H9 (cell line): ENCODE measurements at regions not wholly inside any gene's neighbourhood (a gene's known extent, or its start where the extent isn't known, plus 50 kb on each side); places are given as distances from the start of the nearest gene placed in this dataset.

Experiments
- DNase-seq: peaks from one replicate; pipeline ENCODE4 v3.0.0-alpha.2; 2017
- H2AFZ ChIP-seq: one replicate; pipeline ENCODE4 v1.6.1; 2013; ENCODE audit warnings: mild to moderate bottlenecking, low read length, control low read depth, moderate library complexity
- H2AK5ac ChIP-seq: 2 replicates; pipeline ENCODE4 v1.6.1; 2013; ENCODE audit warnings: low read length, control low read depth, mixed read lengths; ENCODE audit not compliant: insufficient read length
- H2BK120ac ChIP-seq: one replicate; pipeline ENCODE4 v1.6.1; 2013; ENCODE audit warnings: low read depth, mild to moderate bottlenecking, low read length, control low read depth, inconsistent platforms; ENCODE audit not compliant: poor library complexity, severe bottlenecking
- H2BK12ac ChIP-seq: 2 replicates; pipeline ENCODE4 v1.6.1; 2013; ENCODE audit warnings: low read length, control low read depth, mixed read lengths, low read depth; ENCODE audit not compliant: insufficient read length
- H2BK15ac ChIP-seq: 2 replicates; pipeline ENCODE4 v1.6.1; 2013; ENCODE audit warnings: low read depth, low read length, control low read depth
- H2BK20ac ChIP-seq: one replicate; pipeline ENCODE4 v1.6.1; 2013; ENCODE audit warnings: low read depth, mild to moderate bottlenecking, low read length, control low read depth, inconsistent platforms; ENCODE audit not compliant: poor library complexity, severe bottlenecking
- H2BK5ac ChIP-seq: 2 replicates; pipeline ENCODE4 v1.6.1; 2013; ENCODE audit warnings: low read length, control low read depth, mixed read lengths; ENCODE audit not compliant: insufficient read length
- H3K14ac ChIP-seq: 2 replicates; pipeline ENCODE4 v1.6.1; 2013; ENCODE audit warnings: low read length, control low read depth; ENCODE audit not compliant: insufficient read depth
- H3K18ac ChIP-seq: 2 replicates; pipeline ENCODE4 v1.6.1; 2013; ENCODE audit warnings: low read depth, mild to moderate bottlenecking, mixed read lengths, low read length, control low read depth; ENCODE audit not compliant: insufficient read length
- H3K23ac ChIP-seq: 2 replicates; pipeline ENCODE4 v1.6.1; 2013; ENCODE audit warnings: low read length, control low read depth, mixed read lengths, low read depth; ENCODE audit not compliant: insufficient read length
- H3K23me2 ChIP-seq: 2 replicates; pipeline ENCODE4 v1.6.1; 2013; ENCODE audit warnings: low read depth, mild to moderate bottlenecking, mixed read lengths, low read length, control low read depth; ENCODE audit not compliant: insufficient read length, poor library complexity, severe bottlenecking
- H3K27ac ChIP-seq: 2 replicates; pipeline ENCODE4 v1.5.1; 2013; ENCODE audit warnings: low read length, control low read depth, mixed read lengths, low read depth; ENCODE audit not compliant: insufficient read length
- H3K27me3 ChIP-seq: 2 replicates; pipeline ENCODE4 v1.6.1; 2013; ENCODE audit warnings: low read length, control low read depth, inconsistent platforms; ENCODE audit not compliant: insufficient read depth
- H3K4ac ChIP-seq: 2 replicates; pipeline ENCODE4 v1.6.1; 2013; ENCODE audit warnings: low read depth, mild to moderate bottlenecking, control low read depth, inconsistent platforms, low read length, moderate library complexity
- H3K4me1 ChIP-seq: 2 replicates; pipeline ENCODE4 v1.6.1; 2013; ENCODE audit warnings: low read length, control low read depth, inconsistent platforms; ENCODE audit not compliant: insufficient read depth
- H3K4me2 ChIP-seq: 2 replicates; pipeline ENCODE4 v1.6.1; 2013; ENCODE audit warnings: low read length, control low read depth, mixed read lengths; ENCODE audit not compliant: insufficient read length, insufficient read depth
- H3K56ac ChIP-seq: 2 replicates; pipeline ENCODE4 v1.6.1; 2013; ENCODE audit warnings: low read depth, mild to moderate bottlenecking, mixed read lengths, low read length, control low read depth; ENCODE audit not compliant: insufficient read length
- H3K79me1 ChIP-seq: 2 replicates; pipeline ENCODE4 v1.6.1; 2013; ENCODE audit warnings: low read depth, mild to moderate bottlenecking, moderate library complexity, low read length, control low read depth, inconsistent platforms; ENCODE audit not compliant: insufficient read depth, poor library complexity, severe bottlenecking
- H3K79me2 ChIP-seq: 2 replicates; pipeline ENCODE4 v1.6.1; 2013; ENCODE audit warnings: low read length, control low read depth, inconsistent platforms; ENCODE audit not compliant: insufficient read depth
- H3K9ac ChIP-seq: 2 replicates; pipeline ENCODE4 v1.6.1; 2013; ENCODE audit warnings: low read length, control low read depth, mixed read lengths; ENCODE audit not compliant: insufficient read length; ENCODE audit errors: extremely low read depth
- H3K9me3 ChIP-seq: one replicate; pipeline ENCODE4 v1.6.1; 2013; ENCODE audit warnings: low read depth, low read length, inconsistent platforms; ENCODE audit not compliant: control insufficient read depth
- H3T11ph ChIP-seq: one replicate; pipeline ENCODE4 v1.6.1; 2013; ENCODE audit warnings: mild to moderate bottlenecking, low read length, control low read depth, inconsistent platforms
- H4K20me1 ChIP-seq: one replicate; pipeline ENCODE4 v1.6.1; 2013; ENCODE audit not compliant: control insufficient read depth, insufficient read length, insufficient read depth
- H4K5ac ChIP-seq: 2 replicates; pipeline ENCODE4 v1.6.1; 2013; ENCODE audit warnings: low read depth, mild to moderate bottlenecking, mixed read lengths, low read length, control low read depth; ENCODE audit not compliant: insufficient read length
- H4K8ac ChIP-seq: replicated peaks from 2 replicates; pipeline ENCODE4 v1.6.1; 2013; ENCODE audit warnings: low read length, control low read depth, mixed read lengths, low read depth; ENCODE audit not compliant: insufficient read length
- H4K91ac ChIP-seq: 2 replicates; pipeline ENCODE4 v1.6.1; 2013; ENCODE audit warnings: low read depth, mild to moderate bottlenecking, moderate library complexity, mixed read lengths, low read length, control low read depth; ENCODE audit not compliant: insufficient read length
- H3K27ac Mint-ChIP-seq, 3 experiments: 2 replicates in 2 of 3; 3 replicates in 1 of 3; pipeline ENCODE4 v1.8.0; 2020 to 2021; ENCODE audit warnings: mixed read lengths in 3 of 3, mild to moderate bottlenecking in 1 of 3, moderate library complexity in 1 of 3
- H3K27me3 Mint-ChIP-seq: 2 replicates; pipeline ENCODE4 v1.8.0; 2021; ENCODE audit warnings: low read depth, mild to moderate bottlenecking, moderate library complexity, mixed read lengths
- H3K36me3 Mint-ChIP-seq, 3 experiments: 2 replicates in 2 of 3; 3 replicates in 1 of 3; pipeline ENCODE4 v1.8.0; 2020 to 2021; ENCODE audit warnings: low read depth in 3 of 3, mixed read lengths in 3 of 3; ENCODE audit not compliant: insufficient read depth in 1 of 3
- H3K4me1 Mint-ChIP-seq, 2 experiments: 2 replicates each; pipeline ENCODE4 v1.8.0; 2020; ENCODE audit warnings: mixed read lengths in 2 of 2
- H3K4me3 Mint-ChIP-seq, 2 experiments: 2 replicates in 1 of 2; 3 replicates in 1 of 2; pipeline ENCODE4 v1.8.0; 2020 to 2021; ENCODE audit warnings: mild to moderate bottlenecking in 2 of 2, mixed read lengths in 2 of 2, moderate library complexity in 1 of 2
- H3K9me3 Mint-ChIP-seq, 2 experiments: 2 replicates in 1 of 2; 3 replicates in 1 of 2; pipeline ENCODE4 v1.8.0; 2020; ENCODE audit warnings: mild to moderate bottlenecking in 2 of 2, mixed read lengths in 2 of 2, moderate library complexity in 1 of 2
- CTCF ChIP-seq: fragments of 200-600 bp; sonication (generic); conservative IDR thresholded peaks from 3 replicates; pipeline ENCODE4 v1.8.0; 2021; ENCODE audit warnings: antibody characterized with exemption, mild to moderate bottlenecking
- WGBS: extraction: QIAGEN DNeasy Blood & Tissue Kit; methylation state at CpG from one replicate; pipeline ENCODE4 v1.1.7; 2013; ENCODE audit warnings: missing lambda C conversion rate, low lambda C conversion rate, mixed read lengths; ENCODE audit not compliant: insufficient read length; ENCODE audit errors: extremely low coverage; 5-methylcytosine and 5-hydroxymethylcytosine counted together

- no CpG with 5 or more reads among the region's 6 CpGs for WGBS
- Histone ChIP-seq H4K20me1 (no peaks in the 10 kb centered on the region), H3K79me1 (no peaks in the 10 kb centered on the region), H2BK15ac (no peak overlapping the region), H4K91ac (no peak overlapping the region), H3K9ac (no peak overlapping the region), H3T11ph (no peak overlapping the region), H2BK5ac (no peak overlapping the region), H3K27ac (no peak overlapping the region), H3K4me1 (no peaks in the 10 kb centered on the region), H4K8ac (no peak overlapping the region), H2AK5ac (no peak overlapping the region), H3K9me3 (no peaks in the 10 kb centered on the region), H3K56ac (no peak overlapping the region), H3K23me2 (no peaks in the 10 kb centered on the region), H3K4ac (no peak overlapping the region), H3K23ac (no peak overlapping the region), H3K27me3 (no peaks in the 10 kb centered on the region), H2BK12ac (no peak overlapping the region), H2AFZ (no peak overlapping the region), H3K79me2 (no peaks in the 10 kb centered on the region), H3K4me2 (no peak overlapping the region), H4K5ac (no peak overlapping the region), H3K18ac (no peak overlapping the region), H2BK120ac (no peak overlapping the region), H2BK20ac (no peak overlapping the region), H3K14ac (no peak overlapping the region)
- Mint-ChIP-seq H3K4me3 (no peak overlapping the region), H3K9me3 (no peaks in the 10 kb centered on the region), H3K4me1 (no peaks in the 10 kb centered on the region), H3K27ac (no peak overlapping the region), H3K36me3 (no peaks in the 10 kb centered on the region), H3K27me3 (no peaks in the 10 kb centered on the region)
- DNase-seq = no peak
- no peak for TF ChIP-seq CTCF
Measured at GRCh38 chr3:65246561-65246960, 558.8 kb upstream of the ADAMTS9 start.
